ENCODE measurements at regions not wholly inside any gene's neighbourhood (a gene's known extent, or its start where the extent isn't known, plus 50 kb on each side); places are given as distances from the start of the nearest gene placed in this dataset.
A peak's percentile ranks its signal among the peaks of the same experiment; 100 is the strongest.
"Not testable (repeated sequence)": the region's sequence is repeated elsewhere in the genome, so short reads cannot be mapped to it uniquely, and the experiment has no call there.

- no peak for DNase-seq
Measured at GRCh38 chr7:125098377-125098970, 168.8 kb upstream of the POT1 start.

DNA sequence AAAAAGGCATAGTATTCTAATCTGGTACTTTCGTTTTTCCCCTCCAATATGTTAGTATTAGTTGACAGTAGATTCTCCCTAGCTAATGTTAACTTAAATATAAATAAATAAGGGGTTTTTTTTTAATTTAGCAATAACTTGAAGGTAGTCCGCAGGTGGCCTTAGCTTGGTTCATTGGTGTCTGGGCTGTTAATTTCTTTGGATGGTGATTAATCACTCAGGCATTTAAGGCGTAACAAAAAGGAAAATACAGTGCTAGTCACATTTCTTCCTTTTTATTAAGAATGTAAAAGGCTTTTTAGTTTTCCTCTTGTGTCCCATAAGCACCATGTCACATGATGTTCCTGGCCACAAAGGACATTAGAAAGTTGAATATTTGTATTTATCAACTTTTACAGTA is 161.0 kb upstream of the POT1 start:
- no peak for DNase-seq

DNA sequence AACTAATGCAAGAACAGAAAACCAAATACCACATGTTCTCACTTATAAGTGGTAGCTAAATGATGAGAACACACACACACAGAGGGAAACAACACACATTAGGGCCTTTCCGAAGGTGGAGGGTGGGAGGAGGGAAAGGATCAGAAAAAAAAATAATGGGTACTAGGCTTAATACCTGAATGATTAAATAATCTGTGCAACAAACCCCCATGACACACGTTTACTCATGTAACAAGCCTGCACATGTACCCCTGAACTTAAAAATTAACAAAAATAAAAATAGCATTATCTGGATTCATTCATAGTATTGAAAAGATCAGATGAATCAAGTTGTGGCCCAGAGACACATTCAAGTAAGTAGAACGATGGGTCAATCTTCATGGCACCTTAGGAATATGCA is 159.5 kb upstream of the POT1 start:
- DNase-seq: no peak

- DNase-seq: no peak
Measured at GRCh38 chr7:125088555-125088954, 158.9 kb upstream of the POT1 start.

- no peak for DNase-seq
Measured at GRCh38 chr7:125085084-125085483, 155.5 kb upstream of the POT1 start.

GRCh38 chr7:125084196-125084595 is 154.6 kb upstream of the POT1 start:
- no peak for DNase-seq

GRCh38 chr7:125074141-125074540 is 144.5 kb upstream of the POT1 start:
- no peak for DNase-seq

GRCh38 chr7:125065546-125065945 is 135.9 kb upstream of the POT1 start:
- DNase-seq: no peak

DNA sequence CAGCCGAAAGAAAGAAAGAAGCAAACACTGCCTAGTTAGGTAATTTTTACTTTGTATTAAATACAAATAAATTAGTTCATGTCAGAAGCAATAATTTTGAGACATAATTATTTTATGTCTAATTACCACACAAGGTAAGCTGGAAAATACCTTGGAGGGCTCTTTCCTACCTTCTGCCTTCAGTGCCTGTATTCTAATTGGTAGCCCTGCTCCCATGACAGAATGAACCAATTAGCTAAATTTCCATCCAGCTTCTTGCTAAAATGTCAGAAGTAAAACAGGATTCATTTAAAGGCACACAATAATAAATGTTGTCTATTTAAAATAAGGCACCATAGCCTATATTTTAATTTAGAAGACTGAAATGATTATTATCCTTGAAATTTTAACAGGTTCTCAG is 135.4 kb upstream of the POT1 start:
- no peak for DNase-seq

- DNase-seq: peak; percentile 16
Measured at GRCh38 chr7:125061776-125062397, 132.3 kb upstream of the POT1 start.

DNA sequence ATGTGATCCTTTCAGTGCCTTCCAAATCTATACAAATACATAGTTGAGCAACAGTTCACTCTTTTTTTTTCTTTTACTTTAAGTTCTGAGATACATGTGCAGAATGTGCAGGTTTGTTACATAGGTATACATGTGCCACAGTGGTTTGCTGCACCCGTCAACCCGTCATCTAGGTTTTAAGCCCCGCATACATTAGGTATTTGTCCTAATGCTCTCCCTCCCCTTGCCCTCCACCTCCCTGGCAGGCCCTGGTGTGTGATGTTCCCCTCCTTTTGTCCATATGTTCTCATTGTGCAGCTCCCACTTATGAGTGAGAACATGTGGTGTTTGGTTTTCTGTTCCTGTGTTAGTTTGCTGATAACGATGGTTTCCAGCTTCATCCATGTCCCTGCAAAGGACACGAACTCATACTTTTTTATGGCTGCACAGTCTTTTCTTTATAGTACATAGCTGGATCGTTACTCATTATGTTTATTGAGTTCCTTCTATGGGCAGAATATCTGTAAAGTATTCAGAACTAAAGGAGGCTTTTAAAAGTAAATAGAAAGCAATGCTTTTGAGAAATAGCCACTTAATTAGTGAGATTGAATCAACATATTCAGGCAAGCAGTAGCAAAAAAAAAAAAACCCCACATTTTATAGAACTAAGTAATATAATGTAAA is 131.6 kb upstream of the POT1 start:
- not testable (repeated sequence) for DNase-seq

- DNase-seq: peak; percentile 44
Measured at GRCh38 chr7:125059861-125060456, 130.3 kb upstream of the POT1 start.

- peak; percentile 37 for DNase-seq
Measured at GRCh38 chr7:125057963-125058362, 128.3 kb upstream of the POT1 start.

- no peak for DNase-seq
Measured at GRCh38 chr7:125055376-125055775, 125.8 kb upstream of the POT1 start.

GRCh38 chr7:125046767-125047166 is 117.1 kb upstream of the POT1 start:
- DNase-seq: no peak

DNA sequence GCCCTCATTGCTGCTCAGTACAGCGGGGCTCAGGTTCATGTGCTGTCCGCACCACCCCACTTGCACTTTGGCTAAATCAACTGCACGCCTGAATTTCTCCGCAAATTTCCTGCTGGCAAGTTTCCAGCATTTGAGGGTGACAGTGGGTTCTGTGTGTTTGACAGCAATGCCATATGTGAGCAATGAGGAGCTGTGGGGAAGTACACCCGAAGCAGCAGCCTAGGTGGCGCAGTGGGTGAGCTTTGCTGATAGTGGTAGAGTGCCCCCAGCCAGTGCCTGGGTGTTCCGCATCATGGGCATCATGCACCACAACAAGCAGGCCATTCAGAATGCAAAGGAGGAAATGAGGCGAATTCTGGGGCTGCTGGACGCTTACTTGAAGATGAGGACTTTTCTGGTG is 103.9 kb upstream of the POT1 start:
- DNase-seq: no peak

- DNase-seq: no peak
Measured at GRCh38 chr7:125032943-125033342, 103.3 kb upstream of the POT1 start.

DNA sequence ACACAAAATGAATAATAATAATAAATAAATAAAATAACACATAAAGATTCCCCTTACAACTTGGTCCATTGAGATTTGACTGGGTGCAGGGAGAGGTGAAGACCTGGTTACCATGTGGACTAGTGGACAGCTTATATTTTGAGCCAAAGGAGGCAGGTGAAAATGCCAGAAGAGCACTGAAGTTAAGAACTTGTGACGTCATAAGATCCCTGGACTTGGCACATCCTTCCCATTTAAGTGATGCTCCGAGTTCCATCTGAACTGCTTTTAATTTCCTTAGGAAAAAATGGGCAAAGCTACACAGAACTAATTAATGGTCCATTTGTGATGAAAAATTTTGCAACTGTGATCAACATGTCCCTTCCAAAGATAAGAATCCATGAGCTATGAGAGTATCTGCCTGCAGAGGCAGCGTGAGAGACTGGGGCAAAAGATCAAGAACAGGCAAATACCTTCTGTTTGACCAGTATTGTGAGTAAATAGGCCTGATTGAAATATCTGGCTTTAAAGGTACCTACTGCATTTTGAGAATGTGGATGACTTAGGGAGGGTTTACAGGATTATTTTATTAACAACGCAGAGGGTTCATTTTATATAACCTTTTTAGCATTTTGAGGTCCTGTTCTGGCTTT is 101.2 kb upstream of the POT1 start:
- no peak for DNase-seq

DNA sequence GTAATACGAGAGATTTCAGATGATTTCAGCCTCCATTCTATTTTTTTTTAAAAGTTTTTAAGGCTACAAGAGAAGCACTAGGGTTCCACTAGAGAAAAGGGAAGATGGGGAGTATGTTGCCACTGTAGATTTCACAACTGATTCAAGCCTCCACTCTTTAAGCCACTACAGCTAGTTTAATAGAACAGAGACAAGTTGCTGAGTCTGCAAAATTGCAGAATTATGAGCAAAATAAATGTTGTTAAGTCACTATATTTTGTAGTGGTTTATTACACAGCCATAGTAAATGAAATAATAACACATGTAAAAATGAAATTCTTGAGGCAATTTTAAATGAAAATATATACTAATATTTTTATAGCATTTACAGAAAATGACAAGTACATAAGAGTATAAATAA is 96.0 kb upstream of the POT1 start:
- no peak for DNase-seq

DNA sequence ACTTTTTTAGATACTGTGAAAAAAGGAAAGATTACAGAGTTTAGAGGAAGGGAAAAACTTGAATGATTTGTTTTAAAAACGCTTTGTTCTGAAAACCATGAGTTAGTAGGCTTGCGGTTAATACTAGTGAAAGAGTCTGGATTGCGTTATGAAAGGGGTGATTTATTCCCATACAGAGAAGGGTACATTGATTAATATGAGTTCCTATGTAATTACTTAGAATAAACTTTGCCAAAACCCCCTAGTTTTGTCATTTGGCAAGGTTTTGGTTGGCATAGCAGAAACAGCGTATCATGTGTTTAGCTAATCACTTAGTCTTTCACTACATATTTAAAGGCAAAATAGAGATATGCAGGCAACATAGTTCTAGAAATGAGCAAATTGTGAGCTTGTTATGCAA is 91.2 kb upstream of the POT1 start:
- DNase-seq: no peak

GRCh38 chr7:125010540-125010939 is 80.9 kb upstream of the POT1 start:
- DNase-seq: no peak

DNA sequence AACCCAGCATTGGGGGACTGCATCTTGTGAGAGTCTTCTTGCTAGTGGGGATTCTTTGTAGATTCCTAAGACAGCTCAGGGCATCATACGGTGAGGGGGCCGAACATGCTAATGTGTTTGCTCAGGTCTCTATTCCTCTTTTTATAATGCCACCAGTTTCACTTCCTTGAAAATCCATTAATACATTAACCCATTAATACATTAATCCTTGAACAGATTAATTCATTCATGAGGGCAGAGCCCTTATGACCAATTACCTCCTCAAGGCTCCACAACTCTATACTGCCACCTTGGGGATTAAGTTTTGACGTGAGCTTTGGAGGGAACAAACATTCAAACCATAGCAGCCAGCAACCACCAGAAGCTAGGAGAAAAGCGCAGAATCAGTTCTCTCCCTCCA is 67.2 kb upstream of the POT1 start:
- DNase-seq: no peak

GRCh38 chr7:124992851-124993562 is 63.4 kb upstream of the POT1 start:
- no peak for DNase-seq

All from NCI-H510A treated with DMSO at 0.1 percent for 48 hours (cell line).